ENCODE measurements at regions not wholly inside any gene's neighbourhood (a gene's known extent, or its start where the extent isn't known, plus 50 kb on each side); places are given as distances from the start of the nearest gene placed in this dataset.
A peak's percentile ranks its signal among the peaks of the same experiment; 100 is the strongest.

DNA sequence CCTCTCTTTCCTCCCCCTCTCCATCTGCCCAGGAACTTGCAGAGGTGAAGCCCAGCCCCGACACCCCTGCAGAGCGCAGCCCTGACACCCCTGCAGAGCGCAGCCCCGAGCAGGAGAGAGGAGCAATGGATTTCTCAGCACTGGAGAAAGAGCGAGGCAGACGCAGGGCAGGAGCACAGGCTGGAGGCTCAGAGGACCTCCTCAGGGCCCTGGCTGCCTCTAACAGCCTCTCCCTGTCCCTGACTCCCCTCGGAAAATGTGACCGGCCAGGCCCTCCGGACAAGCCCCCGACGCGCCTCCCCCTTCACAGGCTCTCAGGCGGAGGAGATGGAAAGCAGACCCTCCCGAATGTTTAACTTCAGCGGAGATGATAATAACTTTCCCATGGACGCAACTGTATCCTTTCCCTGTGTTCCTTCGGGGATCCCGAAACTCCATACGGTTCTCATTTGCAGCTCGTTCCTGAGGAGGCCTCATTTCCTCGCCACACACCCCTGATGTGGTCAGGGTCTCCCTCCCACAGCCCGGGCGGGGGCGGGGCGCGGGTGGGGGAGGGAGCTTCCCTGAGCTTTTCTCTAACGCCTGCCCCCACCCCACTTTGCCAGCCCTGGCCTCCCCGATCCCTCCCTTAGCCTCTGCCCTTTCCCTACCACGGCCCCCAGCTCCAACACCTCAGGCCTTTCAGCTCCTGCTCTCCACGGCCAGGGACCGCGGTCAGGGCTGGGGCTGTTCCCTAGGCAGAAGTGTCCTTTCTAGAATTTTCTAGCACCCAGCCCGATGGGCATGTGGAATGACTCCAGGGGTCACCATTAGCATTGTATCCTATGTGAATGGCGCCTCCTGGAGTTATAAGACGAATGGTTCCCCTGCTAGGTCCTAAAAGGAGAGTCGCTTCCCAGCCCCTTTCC, 201.1 kb upstream of the BCOR start:
- Histone ChIP-seq H3K4me1 (no peaks in the 10 kb centered on the region), H3K4me3 (no peak overlapping the region), H3K27ac (no peak overlapping the region), H3K36me3 (no peaks in the 10 kb centered on the region), H3K9me3 (no peaks in the 10 kb centered on the region), H3K27me3 (peaks cover 0 to 9% of the 10 kb centered on the region in 2 donors)
- intact Hi-C loops (cut with DNase I) = no loop called here
- TF ChIP-seq, protein P1, sequence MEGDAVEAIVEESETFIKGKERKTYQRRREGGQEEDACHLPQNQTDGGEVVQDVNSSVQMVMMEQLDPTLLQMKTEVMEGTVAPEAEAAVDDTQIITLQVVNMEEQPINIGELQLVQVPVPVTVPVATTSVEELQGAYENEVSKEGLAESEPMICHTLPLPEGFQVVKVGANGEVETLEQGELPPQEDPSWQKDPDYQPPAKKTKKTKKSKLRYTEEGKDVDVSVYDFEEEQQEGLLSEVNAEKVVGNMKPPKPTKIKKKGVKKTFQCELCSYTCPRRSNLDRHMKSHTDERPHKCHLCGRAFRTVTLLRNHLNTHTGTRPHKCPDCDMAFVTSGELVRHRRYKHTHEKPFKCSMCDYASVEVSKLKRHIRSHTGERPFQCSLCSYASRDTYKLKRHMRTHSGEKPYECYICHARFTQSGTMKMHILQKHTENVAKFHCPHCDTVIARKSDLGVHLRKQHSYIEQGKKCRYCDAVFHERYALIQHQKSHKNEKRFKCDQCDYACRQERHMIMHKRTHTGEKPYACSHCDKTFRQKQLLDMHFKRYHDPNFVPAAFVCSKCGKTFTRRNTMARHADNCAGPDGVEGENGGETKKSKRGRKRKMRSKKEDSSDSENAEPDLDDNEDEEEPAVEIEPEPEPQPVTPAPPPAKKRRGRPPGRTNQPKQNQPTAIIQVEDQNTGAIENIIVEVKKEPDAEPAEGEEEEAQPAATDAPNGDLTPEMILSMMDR (IDR thresholded peaks at IDR 0.05) = no peak
- peak in 1 of 4 donors; percentile 36 for DNase-seq
- ATAC-seq = no peak

DNA sequence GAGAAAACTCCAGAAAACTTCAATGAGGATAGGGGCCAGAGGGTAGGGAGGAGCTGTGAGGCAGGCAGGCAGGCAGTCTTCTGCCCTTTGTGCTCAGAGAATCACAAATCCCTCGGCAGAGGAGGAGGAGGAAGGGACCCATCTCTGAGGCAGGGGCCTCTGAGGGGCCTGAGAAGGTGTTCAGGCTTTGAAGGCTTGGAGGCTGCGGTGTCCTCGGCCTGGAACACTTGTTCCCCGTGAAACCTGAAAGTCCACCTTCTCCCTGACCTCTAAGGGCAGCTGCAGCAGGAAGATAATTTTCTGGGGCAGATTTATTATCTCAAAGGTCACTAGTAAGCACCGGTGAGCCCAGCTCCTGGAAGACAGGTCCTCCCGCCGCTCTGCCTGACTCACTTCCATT, 200.3 kb upstream of the BCOR start:
- intact Hi-C loops (cut with DNase I) = no loop called here
- ATAC-seq (no peak), DNase-seq (no peak)
- Histone ChIP-seq H3K36me3 (no peaks in the 10 kb centered on the region), H3K4me1 (no peaks in the 10 kb centered on the region), H3K27me3 (peaks cover 0 to 9% of the 10 kb centered on the region in 2 donors), H3K9me3 (no peaks in the 10 kb centered on the region), H3K27ac (no peak overlapping the region), H3K4me3 (no peak overlapping the region)
- TF ChIP-seq, protein P1 (IDR thresholded peaks at IDR 0.05) = no peak

DNA sequence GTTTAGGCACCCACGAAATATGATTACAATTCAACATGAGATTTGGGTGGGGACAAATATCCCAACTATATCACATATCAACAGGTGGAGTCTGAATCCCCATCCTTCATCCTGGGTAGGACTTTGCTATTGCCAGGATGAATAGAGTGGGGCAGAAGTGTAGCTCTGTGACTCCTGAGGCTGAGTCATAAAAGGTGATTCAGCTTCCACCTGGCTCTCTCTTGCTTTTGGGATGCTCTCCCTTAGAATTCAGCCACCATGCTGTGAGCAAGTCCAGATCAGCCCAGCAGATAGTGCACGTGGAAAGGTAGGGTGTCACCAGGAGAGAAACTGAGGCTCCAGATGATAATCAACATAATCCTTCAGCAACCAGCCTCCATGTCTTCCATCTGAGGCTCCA, 193.8 kb upstream of the BCOR start:
- no peaks in the 10 kb centered on the region for H3K36me3 ChIP-seq
- DNase-seq = no peak
- intact Hi-C loops (cut with DNase I) = no loop called here
- H3K9me3 ChIP-seq = peaks cover 0 to 2% of the 10 kb centered on the region in 2 donors
- TF ChIP-seq, protein P1 (IDR thresholded peaks at IDR 0.05) = no peak
- H3K4me3 ChIP-seq = no peak overlapping the region
- ATAC-seq = no peak
- no peaks in the 10 kb centered on the region for H3K4me1 ChIP-seq
- H3K27ac ChIP-seq = no peak overlapping the region
- H3K27me3 ChIP-seq = no peaks in the 10 kb centered on the region

DNA sequence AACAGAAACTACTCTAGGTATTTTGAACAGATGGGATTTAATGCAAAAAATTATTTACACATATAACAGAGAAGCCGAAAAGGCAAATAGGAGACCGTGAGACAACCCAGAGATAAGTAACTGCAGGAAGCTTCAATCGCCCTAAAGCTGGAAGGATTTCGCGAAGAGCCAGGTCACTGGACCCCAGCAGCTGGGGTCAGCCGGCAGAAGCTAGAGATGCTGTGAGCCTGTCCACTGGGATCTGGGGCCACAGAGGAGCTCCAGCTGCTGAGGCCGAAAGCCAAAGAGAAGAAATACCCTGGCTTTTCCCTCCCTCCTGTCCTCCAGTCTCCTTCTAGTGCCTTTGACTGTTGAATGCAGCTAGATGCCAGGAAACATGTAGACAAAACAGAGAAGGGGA, 192.8 kb upstream of the BCOR start:
- no peak for ATAC-seq
- Histone ChIP-seq H3K9me3 (peaks cover 0 to 5% of the 10 kb centered on the region in 2 donors), H3K4me1 (no peaks in the 10 kb centered on the region), H3K4me3 (no peak overlapping the region), H3K27ac (no peak overlapping the region), H3K27me3 (no peaks in the 10 kb centered on the region), H3K36me3 (no peaks in the 10 kb centered on the region)
- intact Hi-C loops (cut with DNase I) = no loop called here
- DNase-seq = peak in 1 of 4 donors; percentile 44
- TF ChIP-seq, protein P1 (IDR thresholded peaks at IDR 0.05) = no peak

DNA sequence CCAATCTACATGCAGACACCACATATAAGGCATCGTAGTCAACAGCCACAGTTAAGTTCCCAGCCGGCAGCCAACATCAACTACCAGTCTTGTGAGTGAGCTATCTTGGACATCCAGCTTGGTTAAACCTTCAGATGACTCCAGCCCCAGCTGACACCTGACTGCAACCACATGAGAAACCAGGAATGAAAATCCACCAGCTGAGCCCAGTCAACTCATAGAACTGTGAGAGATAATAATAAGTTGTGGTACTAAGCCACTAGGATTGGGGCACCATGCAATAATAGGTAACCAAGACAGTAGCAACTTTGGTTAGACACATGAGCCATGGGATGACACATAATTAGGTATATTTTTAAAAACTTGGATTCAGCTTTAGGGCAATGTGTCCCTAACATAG, 188.1 kb upstream of the BCOR start:
- Histone ChIP-seq H3K4me1 (no peaks in the 10 kb centered on the region), H3K9me3 (peaks cover 0 to 5% of the 10 kb centered on the region in 2 donors), H3K27ac (no peak overlapping the region), H3K4me3 (no peak overlapping the region), H3K27me3 (no peaks in the 10 kb centered on the region), H3K36me3 (no peaks in the 10 kb centered on the region)
- ATAC-seq (no peak), DNase-seq (no peak)
- intact Hi-C loops (cut with DNase I) = no loop called here
- TF ChIP-seq, protein P1 (IDR thresholded peaks at IDR 0.05) = no peak

Data from left lung (tissue), 4 donors.